Gastroesophageal sphincter (tissue), 3 donors: ENCODE measurements at regions not wholly inside any gene's neighbourhood (a gene's known extent, or its start where the extent isn't known, plus 50 kb on each side); places are given as distances from the start of the nearest gene placed in this dataset.

Experiments used
- CTCF ChIP-seq, 4 experiments: fragments of 200-600 bp in 2 of 4; fragments of 450-650 bp in 2 of 4; sonication (generic) in 1 of 4; IDR thresholded peaks; one replicate each; pipeline ENCODE4 v1.5.1; 2017 to 2019; ENCODE audit warnings: antibody characterized with exemption in 4 of 4, mild to moderate bottlenecking in 2 of 4, moderate library complexity in 2 of 4
- EP300 ChIP-seq: sonication (generic); formaldehyde crosslinking; IDR thresholded peaks from one replicate; pipeline ENCODE4 v1.6.1; 2017; ENCODE audit warnings: antibody characterized with exemption, mild to moderate bottlenecking
- POLR2A ChIP-seq, 2 donors: fragments of 450-650 bp; IDR thresholded peaks; one replicate each; pipeline ENCODE4 v1.6.1; 2017; ENCODE audit warnings: antibody characterized with exemption in 2 of 2, mild to moderate bottlenecking in 2 of 2, moderate library complexity in 1 of 2

DNA sequence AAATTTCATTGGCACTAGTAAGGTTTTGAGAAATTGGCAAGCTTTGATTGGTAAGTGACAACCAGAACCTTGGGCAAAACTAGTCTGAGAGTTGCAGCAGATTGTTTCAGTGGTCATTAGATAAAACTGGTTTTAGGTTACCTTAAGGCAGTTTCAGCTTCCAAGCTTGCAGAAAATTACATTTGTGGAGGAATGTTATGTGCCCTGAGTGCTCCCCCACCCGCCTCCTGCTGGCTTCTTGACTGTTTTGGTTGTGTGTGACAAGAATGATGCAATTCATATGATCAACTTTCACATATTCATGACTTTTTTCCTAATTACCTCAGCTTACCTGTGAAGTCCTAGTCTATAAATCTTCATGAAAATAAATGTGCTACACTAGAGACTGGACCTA, 599.5 kb upstream of the ZNF804A start:
- TF ChIP-seq CTCF (IDR thresholded peaks at IDR 0.05): no peak
- TF ChIP-seq EP300: no peak
- TF ChIP-seq POLR2A (IDR thresholded peaks at IDR 0.05): no peak
